ENCODE measurements at regions not wholly inside any gene's neighbourhood (a gene's known extent, or its start where the extent isn't known, plus 50 kb on each side); places are given as distances from the start of the nearest gene placed in this dataset.
"Not testable (repeated sequence)": the region's sequence is repeated elsewhere in the genome, so short reads cannot be mapped to it uniquely, and the experiment has no call there.

DNA sequence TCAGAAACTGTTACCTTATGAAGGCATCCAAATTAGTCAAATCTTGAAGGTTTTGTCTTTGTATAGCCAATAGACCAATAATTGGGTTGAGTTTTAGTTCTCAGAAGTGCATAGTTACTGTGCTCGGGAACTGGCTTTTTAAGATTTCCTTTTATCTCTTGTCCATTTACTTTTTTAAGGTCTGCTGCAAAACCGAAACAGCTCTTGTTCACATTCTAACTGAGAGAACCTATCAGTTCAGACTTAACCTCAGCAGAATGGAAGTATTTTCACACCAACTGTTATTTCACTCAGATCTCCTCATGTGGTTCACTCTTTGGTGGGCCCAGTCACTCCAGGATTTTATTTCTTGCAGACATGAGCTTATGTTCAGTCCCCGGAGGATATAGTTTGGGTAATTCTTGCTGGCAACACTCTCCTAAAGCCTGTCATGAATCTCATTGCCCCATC, 55.5 kb downstream of the TPBG start:
- no peak for DNase-seq

GRCh38 chr6:82419859-82420258, 56.2 kb downstream of the TPBG start:
- no peak for DNase-seq

- DNase-seq, result no peak
These were observed 67.0 kb downstream of the TPBG start for GRCh38 chr6:82430611-82431010.

- DNase-seq, result no peak
These were observed 73.1 kb downstream of the TPBG start for GRCh38 chr6:82436740-82437139.

GRCh38 chr6:82437701-82438100, 74.1 kb downstream of the TPBG start:
- DNase-seq, result no peak

DNA sequence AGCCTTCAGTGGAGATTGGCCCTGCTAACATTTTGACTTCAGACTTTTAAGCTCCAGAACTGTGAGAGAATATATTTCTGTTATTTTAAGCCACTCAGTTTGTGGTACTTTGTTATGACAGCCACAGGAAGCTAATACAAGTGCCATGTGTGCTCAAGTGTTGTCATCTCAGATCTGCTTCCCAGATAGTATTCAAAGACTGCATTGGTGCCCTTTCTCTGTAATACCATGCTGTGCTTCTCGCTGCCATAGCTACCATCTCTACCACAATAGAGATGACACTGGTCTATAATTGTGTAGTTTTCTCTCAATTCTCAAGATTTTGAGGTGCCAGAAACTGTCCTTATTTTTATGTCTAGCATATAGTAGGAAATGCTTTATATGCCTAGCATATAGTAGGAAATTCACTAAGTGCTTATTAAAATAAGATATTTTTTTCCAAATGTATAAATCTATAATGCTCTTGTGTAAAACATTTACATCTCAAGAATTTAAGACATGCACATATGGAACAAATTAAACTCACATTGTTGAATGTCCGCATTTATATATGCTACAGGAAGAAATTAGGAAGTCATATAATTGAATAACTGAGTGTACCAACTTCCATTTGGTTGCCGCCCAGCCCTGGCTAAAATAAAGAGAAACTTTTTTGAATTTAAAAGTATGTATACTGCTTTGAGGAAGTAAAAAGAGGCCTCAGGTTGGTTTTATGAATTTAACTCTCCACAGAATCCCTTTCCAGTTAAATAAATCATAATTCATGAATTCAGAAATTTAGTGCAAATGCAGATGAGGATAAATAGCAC, 77.6 kb downstream of the TPBG start:
- no peak for DNase-seq

DNA sequence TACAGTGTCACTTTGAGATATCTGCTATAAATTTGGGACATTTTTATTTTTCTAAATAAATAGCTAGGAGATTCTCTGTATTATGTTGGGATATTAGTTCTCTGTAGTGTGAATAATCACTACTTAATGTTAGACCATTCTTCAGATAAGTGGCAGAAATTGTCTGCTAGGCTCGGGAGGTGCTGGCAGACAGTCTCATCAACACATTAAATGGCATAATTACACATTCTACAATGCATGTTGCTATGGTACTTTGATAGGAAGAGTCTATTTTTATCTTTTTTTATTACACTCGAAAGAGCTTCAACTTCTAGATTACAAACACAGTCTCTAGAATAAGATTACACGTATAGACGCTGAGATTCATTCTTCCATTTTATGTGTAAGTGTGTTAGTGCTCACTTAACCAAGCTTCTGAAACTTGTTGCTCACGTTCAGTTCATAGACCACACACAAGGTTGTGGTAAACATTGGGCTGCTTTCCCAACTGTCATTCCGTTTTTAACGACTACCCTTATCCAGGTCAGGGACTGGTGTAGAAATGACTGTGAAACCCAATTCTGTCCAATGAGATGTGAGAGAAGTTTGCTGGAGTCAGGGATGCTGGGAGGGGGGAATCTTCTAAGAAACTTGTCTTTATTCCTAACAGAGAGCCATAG, 78.6 kb downstream of the TPBG start:
- no peak for DNase-seq

DNA sequence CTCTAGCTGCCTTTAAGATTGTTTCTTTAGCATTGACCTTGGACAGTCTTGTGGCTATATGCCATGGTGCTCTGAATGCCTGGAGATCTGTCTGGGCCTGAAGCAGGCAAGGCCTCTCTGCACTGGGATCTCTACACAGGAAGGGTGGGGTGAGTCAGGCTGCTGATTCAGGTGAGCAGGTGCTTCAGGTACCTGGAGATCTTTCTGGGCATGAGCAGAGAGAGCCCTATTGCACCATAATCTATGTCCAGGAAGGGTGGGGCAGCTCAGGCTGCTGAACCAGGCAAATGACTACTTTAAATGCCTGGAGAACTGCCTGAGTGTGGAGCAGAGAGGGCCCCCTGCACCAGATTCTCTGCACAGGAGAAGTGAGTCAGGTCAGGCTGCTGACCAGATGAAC, 94.5 kb downstream of the TPBG start:
- DNase-seq, result no peak

DNA sequence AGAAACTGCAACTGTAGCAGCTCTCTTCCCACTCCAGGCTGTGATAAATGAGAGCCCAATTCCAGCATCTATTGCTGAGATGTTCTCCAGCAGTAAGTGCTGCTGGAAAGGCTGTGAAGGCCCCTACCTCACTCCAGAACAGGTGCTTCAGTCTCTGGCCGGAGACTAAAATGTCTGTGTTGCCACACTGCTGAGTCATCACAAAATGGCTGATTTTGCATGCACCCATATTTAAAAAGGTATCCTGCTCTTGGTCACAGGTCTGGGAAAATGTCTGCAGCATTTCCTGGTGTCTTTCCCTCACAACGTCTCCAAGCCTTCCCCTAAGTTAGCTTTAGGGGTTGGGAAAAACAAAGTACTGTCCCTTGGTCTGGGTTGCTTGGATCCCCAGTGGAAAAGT, 95.1 kb downstream of the TPBG start:
- DNase-seq, result no peak

- no peak for DNase-seq
These were observed 97.9 kb downstream of the TPBG start for GRCh38 chr6:82461536-82461935.

DNA sequence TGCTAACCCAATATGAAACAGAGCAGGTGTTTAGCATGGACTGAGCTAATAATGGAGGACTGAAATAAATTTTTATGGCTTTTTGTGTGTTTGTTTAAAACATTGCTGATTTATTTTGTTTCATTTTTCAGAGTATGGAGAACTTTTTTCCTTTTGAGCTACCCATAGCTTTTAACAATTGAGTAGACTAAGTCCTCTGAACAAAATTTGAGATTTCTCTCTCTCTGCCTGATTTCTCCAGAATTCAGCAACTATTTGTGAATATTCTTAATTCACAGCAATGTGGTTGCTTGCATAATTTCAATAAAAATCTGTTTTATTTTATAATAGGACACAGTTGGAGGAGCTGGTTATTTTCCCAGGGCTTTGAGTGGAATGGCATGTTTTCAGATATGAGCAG, 103.7 kb downstream of the TPBG start:
- no peak for DNase-seq

GRCh38 chr6:82470123-82470522, 106.5 kb downstream of the TPBG start:
- not testable (repeated sequence) for DNase-seq

GRCh38 chr6:82475106-82475505, 111.5 kb downstream of the TPBG start:
- not testable (repeated sequence) for DNase-seq

DNA sequence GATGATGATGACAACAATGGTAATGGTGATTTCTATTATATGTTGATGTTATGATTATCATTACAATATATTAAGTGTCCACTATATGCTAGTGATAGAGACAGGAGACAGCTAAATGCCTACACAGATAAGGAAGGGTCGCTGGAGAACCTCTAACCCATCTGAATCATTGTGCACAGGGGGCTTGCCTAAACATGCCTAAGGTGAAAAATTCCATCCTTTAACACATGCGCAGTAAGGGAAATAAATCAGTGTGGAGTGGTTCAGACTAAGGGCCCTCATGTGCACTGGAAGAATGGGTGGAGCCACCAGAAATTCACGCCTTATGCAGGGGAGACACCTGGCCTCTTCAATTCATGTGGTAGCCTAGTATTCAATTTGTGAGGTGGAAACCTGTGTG, 120.4 kb downstream of the TPBG start:
- no peak for DNase-seq

GRCh38 chr6:82484737-82485626, 121.4 kb downstream of the TPBG start:
- no peak for DNase-seq

DNA sequence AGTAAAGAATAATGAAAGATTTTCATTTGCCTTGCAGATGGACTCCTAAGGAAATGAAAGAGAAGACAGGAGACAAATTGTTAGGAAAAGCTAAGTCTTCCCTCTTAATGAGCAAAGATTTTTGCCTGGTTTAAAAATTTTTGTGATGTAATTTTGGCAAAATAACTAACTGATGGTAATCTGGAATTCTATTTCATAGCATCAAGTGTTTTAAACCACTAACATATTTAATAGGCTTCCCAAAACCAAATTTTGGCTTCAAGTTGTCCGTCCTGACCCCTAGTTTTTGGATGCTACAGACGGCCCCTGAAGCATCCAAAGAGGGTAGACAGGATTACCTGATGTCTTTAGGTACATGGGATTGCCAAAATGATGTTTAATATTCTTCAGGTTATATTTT, 124.3 kb downstream of the TPBG start:
- no peak for DNase-seq

GRCh38 chr6:82488403-82488802, 124.8 kb downstream of the TPBG start:
- DNase-seq, result no peak

GRCh38 chr6:82492134-82492533, 128.5 kb downstream of the TPBG start:
- no peak for DNase-seq

DNA sequence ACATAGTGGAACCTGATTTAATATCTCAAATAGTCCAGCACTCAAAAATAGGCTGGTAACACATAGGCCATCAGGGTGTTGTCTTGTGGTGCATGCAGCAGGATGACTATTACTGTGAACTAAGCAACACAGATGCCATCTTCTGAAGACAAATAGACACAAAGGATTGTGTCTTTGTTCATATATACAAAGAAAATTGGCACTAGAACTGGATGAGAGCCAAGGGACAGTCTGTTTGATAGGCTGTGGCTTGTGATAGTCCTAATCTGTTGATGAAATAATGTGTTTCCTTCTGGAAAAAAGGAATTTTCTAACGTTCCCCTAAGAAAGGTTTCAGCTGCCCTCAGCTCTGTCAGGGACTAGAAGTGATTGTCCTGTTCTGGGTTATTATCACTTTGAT, 129.8 kb downstream of the TPBG start:
- DNase-seq, result no peak

- no peak for DNase-seq
These were observed 130.8 kb downstream of the TPBG start for GRCh38 chr6:82494367-82494766.

DNA sequence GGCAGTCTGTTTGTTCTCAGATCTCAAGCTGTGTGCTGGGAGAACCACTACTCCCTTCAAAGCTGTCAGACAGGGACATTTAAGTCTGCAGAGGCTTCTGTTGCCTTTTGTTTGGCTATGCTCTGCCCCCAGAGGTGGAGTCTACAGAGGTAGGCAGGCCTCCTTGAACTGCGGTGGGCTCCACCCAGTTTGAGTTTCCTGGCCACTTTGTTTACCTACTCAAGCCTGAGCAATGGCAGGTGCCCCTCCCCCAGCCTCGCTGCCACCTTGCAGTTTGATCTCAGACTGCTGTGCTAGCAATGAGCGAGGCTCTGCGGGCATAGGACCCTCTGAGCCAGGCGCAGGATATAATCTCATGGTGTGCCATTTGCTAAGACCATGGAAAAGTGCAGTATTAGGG, 138.3 kb downstream of the TPBG start:
- DNase-seq, result not testable (repeated sequence)

DNA sequence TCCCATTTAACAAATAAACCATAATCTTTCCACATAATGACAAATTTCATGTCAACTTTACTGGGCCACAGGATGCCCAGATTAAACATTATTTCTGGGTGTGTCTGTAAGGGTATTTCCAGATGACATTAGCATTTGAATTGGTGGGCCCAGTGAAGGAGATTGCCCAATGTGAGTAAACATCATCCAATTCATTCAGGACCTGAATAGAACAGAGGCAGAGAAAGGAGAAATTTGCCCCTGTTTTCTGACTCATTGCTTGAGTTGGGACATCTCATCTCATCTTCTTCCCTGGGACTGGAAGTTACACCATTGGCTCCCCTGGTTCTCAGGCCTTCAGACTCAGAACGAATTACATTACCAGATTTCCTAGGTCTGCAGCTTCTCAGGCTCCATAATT, 142.9 kb downstream of the TPBG start:
- DNase-seq, result no peak

GRCh38 chr6:82507112-82507511, 143.5 kb downstream of the TPBG start:
- DNase-seq, result no peak

DNA sequence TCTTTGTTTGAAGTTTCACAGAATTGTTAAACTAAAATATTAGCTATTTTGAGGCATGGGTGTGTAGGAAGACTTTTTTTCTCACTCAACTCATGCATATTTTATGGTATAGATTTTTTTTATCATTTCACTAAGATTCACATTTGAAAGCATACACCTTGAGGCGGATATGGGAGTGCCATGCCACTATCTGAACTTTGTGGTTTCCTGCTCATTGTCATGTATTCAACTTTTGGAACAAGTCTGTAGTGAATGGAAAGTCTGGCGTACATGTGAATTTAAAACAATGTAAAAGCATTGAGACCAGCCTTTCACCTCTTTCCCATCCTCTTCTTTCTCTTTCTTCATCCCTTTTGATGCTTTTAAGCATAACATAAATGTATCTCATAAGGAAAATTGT, 147.9 kb downstream of the TPBG start:
- DNase-seq, result no peak
